HL-60 (cell line): ENCODE measurements at regions not wholly inside any gene's neighbourhood (a gene's known extent, or its start where the extent isn't known, plus 50 kb on each side); places are given as distances from the start of the nearest gene placed in this dataset.

Source experiments
- GABPA ChIP-seq: IDR thresholded peaks from 2 replicates; pipeline ENCODE4 v1.6.1; 2012; ENCODE audit warnings: low read depth
- POLR2AphosphoS5 ChIP-seq: IDR thresholded peaks from 2 replicates; pipeline ENCODE4 v1.6.1; 2012; ENCODE audit warnings: low read depth
- SPI1 ChIP-seq: IDR thresholded peaks from 2 replicates; pipeline ENCODE4 v1.6.1; 2012; ENCODE audit warnings: low read depth, mild to moderate bottlenecking, borderline replicate concordance
- TF ChIP-seq, protein P1 (sequence below): IDR thresholded peaks from one replicate; pipeline ENCODE4 v1.5.1; 2011; ENCODE audit warnings: low read length, control low read depth, inconsistent platforms; ENCODE audit not compliant: insufficient read depth
- TF ChIP-seq, protein P2 (sequence below): IDR thresholded peaks from 2 replicates; pipeline ENCODE4 v1.6.1; 2012; ENCODE audit warnings: low read depth; ENCODE audit not compliant: insufficient replicate concordance

GRCh38 chr7:130947792-130948580, 214.0 kb upstream of the KLF14 start:
- TF ChIP-seq, protein P1, sequence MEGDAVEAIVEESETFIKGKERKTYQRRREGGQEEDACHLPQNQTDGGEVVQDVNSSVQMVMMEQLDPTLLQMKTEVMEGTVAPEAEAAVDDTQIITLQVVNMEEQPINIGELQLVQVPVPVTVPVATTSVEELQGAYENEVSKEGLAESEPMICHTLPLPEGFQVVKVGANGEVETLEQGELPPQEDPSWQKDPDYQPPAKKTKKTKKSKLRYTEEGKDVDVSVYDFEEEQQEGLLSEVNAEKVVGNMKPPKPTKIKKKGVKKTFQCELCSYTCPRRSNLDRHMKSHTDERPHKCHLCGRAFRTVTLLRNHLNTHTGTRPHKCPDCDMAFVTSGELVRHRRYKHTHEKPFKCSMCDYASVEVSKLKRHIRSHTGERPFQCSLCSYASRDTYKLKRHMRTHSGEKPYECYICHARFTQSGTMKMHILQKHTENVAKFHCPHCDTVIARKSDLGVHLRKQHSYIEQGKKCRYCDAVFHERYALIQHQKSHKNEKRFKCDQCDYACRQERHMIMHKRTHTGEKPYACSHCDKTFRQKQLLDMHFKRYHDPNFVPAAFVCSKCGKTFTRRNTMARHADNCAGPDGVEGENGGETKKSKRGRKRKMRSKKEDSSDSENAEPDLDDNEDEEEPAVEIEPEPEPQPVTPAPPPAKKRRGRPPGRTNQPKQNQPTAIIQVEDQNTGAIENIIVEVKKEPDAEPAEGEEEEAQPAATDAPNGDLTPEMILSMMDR: no peak
- TF ChIP-seq SPI1: no peak
- TF ChIP-seq, protein P2, sequence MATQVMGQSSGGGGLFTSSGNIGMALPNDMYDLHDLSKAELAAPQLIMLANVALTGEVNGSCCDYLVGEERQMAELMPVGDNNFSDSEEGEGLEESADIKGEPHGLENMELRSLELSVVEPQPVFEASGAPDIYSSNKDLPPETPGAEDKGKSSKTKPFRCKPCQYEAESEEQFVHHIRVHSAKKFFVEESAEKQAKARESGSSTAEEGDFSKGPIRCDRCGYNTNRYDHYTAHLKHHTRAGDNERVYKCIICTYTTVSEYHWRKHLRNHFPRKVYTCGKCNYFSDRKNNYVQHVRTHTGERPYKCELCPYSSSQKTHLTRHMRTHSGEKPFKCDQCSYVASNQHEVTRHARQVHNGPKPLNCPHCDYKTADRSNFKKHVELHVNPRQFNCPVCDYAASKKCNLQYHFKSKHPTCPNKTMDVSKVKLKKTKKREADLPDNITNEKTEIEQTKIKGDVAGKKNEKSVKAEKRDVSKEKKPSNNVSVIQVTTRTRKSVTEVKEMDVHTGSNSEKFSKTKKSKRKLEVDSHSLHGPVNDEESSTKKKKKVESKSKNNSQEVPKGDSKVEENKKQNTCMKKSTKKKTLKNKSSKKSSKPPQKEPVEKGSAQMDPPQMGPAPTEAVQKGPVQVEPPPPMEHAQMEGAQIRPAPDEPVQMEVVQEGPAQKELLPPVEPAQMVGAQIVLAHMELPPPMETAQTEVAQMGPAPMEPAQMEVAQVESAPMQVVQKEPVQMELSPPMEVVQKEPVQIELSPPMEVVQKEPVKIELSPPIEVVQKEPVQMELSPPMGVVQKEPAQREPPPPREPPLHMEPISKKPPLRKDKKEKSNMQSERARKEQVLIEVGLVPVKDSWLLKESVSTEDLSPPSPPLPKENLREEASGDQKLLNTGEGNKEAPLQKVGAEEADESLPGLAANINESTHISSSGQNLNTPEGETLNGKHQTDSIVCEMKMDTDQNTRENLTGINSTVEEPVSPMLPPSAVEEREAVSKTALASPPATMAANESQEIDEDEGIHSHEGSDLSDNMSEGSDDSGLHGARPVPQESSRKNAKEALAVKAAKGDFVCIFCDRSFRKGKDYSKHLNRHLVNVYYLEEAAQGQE: no peak
- TF ChIP-seq GABPA: no peak
- no peak for TF ChIP-seq POLR2AphosphoS5
